Breast epithelium (tissue), 3 donors: ENCODE measurements at regions not wholly inside any gene's neighbourhood (a gene's known extent, or its start where the extent isn't known, plus 50 kb on each side); places are given as distances from the start of the nearest gene placed in this dataset.

ENCODE experiments used
- CTCF ChIP-seq, 3 donors: fragments of 450-650 bp; IDR thresholded peaks; one replicate each; pipeline ENCODE4 v1.5.1; 2016 to 2017; ENCODE audit warnings: antibody characterized with exemption in 3 of 3, mild to moderate bottlenecking in 3 of 3, moderate library complexity in 3 of 3
- POLR2A ChIP-seq: fragments of 450-650 bp; IDR thresholded peaks from one replicate; pipeline ENCODE4 v1.6.1; 2016; ENCODE audit warnings: antibody characterized with exemption, mild to moderate bottlenecking, moderate library complexity

- no peak for TF ChIP-seq CTCF (IDR thresholded peaks at IDR 0.05)
- no peak for TF ChIP-seq POLR2A
Observed at GRCh38 chr12:34210689-34211530, 188.6 kb downstream of the ALG10 start.
